T-helper 2 cell treated with Interferon-gamma antibody and Interleukin-4, amounts not matched to agents 100 ng/mL and 5 ng/mL, for 36 hours (primary cell): ENCODE measurements at regions not wholly inside any gene's neighbourhood (a gene's known extent, or its start where the extent isn't known, plus 50 kb on each side); places are given as distances from the start of the nearest gene placed in this dataset.

ENCODE experiments used
- intact Hi-C: fragments of 100-400 bp; cut with micrococcal nuclease; formaldehyde crosslinking; loops from one replicate; pipeline ENCODE4 v1.15.1; 2023

DNA sequence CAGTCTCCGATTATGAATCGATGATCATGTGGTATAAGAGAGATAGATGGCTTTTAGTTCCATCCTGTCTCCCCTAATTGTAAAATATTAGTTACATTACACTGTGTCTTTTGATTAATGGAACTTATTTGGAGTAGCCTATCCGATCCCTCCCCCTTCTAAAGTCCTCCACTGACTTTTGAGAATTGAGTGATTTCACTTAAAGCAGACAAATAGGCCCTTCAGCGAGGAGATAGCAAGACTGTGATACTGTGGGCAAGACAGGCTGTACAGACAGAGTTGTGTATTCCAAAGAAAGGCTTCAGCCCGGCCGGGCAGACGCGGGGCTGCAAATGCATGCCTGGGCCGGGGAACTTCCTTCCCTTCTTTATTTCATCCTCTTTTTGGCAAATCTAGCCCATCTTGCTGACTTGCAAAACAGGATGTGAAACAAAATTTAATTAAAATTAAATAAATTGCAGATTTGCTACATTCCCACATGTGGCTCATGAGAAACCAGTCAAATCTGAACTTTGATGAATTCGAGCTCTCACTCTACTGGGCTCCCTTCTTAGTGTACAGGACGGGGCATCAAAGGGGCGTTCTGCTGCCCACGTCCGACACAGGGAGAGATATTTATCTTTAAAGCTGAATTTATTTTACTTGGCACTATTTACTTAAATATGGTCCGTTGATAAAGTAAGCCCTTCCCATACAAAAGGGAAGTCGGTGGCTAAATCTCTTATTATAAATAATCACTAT, 314.8 kb downstream of the ZNF536 start:
- intact Hi-C loops = no loop called here

DNA sequence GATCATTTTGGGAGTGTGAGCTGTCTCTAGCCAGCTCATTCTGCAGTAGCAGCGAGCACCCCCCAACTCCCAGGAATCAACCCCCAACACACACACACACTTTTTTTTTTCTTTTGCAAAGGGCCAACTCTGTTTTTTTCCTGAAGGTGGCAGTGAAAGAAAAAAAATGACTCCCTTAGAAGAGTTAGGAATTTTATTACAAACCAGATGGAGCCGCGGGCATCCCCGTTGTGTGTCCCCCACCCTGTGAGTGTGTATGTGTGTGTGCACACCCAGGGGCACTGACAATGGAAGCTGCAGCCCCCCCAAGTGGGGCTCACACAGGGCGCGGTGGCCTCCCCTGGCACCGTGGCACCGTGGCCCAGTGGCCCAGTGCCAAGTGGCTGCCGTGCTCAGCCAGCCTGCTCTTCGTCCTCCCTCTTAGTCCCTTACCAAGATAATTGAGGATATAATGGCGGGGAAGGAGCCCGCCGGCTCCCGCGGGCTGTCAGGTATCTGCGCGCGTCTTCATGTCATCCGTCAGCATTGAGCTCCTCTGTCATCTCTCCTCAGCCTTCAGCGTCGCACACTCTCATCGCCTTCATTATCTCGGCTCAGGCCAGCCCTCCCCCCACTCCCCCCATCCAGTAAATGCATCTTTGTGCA, 314.1 kb downstream of the ZNF536 start:
- intact Hi-C loops = no loop called here

DNA sequence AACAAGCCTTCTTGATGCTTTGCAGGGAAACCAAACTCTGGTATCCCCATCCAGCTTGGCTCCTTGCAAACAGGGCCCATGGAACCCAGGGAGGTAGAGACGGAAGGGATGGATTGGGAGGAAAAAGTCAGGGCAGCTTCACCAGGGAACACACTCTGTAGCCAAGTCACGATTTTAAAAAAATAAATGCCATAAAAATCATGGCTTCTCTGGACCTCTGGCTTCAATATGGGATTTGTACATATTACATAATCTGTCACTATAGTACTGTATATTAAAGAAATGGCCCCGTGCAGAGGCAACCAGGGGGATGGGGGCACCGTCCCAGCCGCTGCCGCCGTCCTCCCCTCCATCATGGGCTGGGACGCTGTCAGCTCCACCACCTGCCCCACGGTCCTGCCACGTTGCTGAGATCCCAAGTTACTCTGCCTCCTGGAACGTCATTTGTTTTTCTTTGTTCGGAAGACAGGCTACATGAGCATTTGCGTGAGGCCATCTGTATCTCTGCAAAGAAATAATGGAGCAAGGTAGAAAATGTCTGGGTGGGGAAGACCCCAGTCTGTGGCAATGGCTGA, 313.3 kb downstream of the ZNF536 start:
- intact Hi-C loops = no loop called here

GRCh38 chr19:30684613-30685012, 312.4 kb downstream of the ZNF536 start:
- intact Hi-C loops = loop anchor here (5.0 kb wide), 2 partner anchors 673 to 1538 kb away; no protein-coding TSS in a partner anchor

DNA sequence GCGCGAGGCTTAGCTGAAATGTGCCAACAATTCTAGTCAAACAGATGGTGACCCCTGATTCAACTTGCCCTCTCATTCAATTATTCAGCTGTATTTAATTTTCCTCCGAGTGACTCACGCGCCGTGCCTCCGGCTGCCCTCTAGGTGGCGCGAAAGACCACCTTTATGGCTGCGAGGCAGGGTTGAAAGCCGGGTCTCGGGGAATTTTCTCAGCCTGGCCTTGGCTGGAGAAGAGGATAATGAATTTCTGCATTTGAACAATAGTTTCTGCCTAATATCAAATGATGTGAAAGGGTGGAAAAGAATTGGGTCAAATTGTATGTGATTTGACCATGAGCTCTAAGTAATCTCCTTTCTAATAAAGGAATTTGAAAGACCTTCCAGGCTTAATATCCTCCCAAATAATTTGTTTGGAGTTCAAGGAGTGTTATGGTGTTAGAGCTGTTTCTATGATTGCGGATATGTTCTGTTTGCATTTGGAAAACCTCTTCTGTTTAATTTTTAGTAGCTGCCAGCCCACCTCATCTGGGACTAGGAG, 310.9 kb downstream of the ZNF536 start:
- intact Hi-C loops = loop anchor here (5.0 kb wide), 2 partner anchors 674 to 1539 kb away; no protein-coding TSS in a partner anchor

DNA sequence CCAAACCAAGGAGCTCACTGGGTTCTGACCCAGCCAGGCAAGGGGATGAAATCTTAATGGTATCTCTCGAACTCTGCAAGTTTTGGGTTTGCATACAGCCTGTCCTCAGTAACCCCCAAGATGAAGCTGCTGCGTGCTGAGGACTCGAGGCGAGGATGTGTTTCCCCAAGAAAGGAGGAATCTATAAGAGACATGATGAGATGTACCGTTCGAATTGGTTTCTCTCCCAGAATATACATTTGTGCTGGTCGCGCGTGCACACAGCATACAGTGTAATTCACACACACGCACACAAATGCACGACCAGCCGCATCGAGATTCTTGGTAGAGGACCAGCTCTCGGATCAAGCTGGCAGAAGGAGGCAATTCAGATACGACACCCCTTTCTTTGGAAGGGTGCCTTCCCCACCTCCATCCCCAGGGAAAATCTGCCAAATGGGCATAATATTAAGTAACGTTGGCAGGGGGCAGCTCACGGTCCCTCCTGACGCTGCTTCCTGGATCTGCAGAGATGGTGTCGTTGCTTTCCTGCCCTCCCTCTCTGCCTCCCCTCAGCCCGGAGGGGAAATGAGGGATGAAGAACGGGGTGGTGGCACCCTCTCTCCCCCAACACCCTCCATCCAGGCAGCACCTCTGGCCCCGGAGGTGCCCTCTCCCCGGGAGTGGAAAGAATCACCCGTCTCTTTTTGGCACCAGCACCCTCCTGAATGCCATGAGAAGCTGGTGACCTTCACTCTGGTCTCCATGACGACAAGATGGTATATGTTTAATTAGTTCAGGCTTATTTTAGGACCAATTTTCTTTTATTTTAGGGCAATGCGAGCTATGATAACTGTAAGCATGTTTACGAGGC, 310.2 kb downstream of the ZNF536 start:
- intact Hi-C loops = loop anchor here (5.0 kb wide), 2 partner anchors 675 to 1540 kb away; no protein-coding TSS in a partner anchor

GRCh38 chr19:30681162-30682100, 309.2 kb downstream of the ZNF536 start:
- intact Hi-C loops = loop anchor here (5.0 kb wide), 2 partner anchors 676 to 1541 kb away; no protein-coding TSS in a partner anchor

GRCh38 chr19:30680399-30680798, 308.2 kb downstream of the ZNF536 start:
- intact Hi-C loops = loop anchor here (5.0 kb wide), 2 partner anchors 677 to 1542 kb away; no protein-coding TSS in a partner anchor

- intact Hi-C loops = loop anchor here (5.0 kb wide), 2 partner anchors 678 to 1543 kb away; no protein-coding TSS in a partner anchor
Measured at GRCh38 chr19:30679789-30680188, 307.6 kb downstream of the ZNF536 start.

GRCh38 chr19:30679153-30679702, 307.0 kb downstream of the ZNF536 start:
- intact Hi-C loops = no loop called here

DNA sequence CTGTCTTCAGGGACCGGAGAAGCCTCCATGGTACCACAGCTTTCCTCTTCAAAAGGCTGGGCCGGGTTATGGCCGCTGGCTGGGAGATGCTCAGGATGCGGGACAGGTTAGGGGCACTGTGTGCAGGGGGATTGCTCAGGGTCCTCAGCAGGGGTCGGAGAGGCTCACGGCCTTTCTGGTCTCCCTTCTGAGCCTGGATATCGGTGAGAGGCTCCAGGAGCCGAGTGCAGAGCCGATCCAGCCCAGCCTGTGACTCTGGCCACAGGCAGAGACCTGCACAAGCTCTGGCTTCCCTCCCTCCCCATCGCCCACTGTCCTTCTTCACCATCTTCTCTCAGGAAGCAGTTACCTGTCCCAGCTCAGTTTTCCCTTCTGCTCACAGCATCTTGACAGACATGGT, 306.0 kb downstream of the ZNF536 start:
- intact Hi-C loops = no loop called here

DNA sequence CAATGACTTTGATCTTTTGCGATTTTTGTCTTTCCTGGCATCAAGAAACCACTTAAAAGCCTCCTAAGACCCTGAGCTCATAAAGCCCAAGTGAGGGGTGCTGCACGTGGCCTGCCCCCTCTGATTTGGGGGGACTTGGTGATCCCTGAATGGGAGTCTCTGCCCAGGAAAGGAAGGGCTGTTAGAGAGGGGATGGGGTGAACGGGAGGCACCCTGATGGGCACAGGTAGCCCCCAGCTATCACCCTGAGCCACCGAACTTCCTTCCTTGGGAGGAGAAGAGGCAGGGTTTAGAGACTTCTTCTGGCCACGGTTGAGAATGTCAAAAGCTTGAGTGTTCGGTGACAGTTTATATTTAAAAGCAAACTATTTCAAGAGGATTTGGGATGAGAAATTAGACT, 305.5 kb downstream of the ZNF536 start:
- intact Hi-C loops = no loop called here

GRCh38 chr19:30676990-30677679, 305.0 kb downstream of the ZNF536 start:
- intact Hi-C loops = no loop called here

DNA sequence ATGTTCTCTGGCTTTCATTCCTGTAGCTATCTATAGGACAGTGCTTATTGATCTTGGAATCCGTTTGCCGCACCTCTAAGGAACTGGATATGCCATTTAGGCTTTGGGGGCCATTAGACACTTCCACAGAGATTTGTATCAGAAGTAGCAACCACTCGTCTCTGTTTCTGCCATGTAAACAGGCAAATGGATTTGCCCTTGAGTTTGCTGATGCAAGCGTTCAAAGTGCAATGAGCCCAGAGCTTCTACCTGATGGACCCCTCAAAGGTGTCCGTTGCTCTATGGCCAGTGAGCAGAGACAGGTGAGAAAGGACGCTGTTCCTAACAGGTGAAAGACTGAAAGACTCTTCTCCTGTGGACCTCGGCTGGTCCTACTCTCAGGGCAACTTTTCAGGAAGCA, 302.9 kb downstream of the ZNF536 start:
- intact Hi-C loops = no loop called here

GRCh38 chr19:30674656-30675055, 302.5 kb downstream of the ZNF536 start:
- intact Hi-C loops = no loop called here

DNA sequence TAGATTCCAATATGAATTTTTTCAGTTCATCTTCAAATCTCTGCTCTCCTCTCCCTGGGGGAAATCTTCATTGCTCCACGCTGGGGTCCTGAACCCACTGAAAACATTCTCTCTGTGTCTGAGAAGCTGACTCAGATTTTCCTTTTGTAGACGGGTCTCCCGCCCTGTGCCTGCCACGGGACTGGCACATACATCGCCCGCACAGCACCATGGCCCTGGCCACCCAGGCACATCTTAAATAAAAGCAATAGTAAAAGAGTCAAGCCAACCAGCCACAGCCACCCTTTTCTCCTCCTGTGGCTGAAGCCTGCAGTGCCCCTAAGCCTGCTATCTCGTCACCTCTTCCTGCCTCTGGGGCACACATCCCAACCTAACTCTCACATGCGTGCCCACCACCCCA, 301.2 kb downstream of the ZNF536 start:
- intact Hi-C loops = no loop called here

GRCh38 chr19:30672926-30673325, 300.7 kb downstream of the ZNF536 start:
- intact Hi-C loops = no loop called here

DNA sequence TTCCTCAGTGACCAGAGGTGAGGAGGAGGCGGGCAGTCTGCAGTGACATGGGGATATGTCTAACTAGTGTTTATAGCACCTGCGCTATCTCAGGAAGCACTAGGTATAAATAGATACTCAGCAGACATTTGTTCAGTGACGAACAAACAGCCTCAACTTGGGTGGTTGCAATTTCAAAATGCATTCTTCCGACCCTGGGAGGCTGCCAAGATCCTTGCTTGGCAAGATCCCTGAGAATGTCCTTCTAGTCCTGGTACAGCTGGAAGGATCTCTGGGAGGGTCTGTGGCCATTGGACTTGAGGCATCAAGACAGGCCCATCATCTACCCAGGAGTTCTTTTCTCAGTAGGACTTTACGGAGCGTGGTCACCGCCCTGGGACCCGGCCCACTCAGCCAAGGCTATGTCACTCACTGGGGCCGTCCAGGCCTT, 299.5 kb downstream of the ZNF536 start:
- intact Hi-C loops = no loop called here

- intact Hi-C loops = no loop called here
Measured at GRCh38 chr19:30671367-30671619, 299.1 kb downstream of the ZNF536 start.
